ENCODE measurements at regions not wholly inside any gene's neighbourhood (a gene's known extent, or its start where the extent isn't known, plus 50 kb on each side); places are given as distances from the start of the nearest gene placed in this dataset.

DNA sequence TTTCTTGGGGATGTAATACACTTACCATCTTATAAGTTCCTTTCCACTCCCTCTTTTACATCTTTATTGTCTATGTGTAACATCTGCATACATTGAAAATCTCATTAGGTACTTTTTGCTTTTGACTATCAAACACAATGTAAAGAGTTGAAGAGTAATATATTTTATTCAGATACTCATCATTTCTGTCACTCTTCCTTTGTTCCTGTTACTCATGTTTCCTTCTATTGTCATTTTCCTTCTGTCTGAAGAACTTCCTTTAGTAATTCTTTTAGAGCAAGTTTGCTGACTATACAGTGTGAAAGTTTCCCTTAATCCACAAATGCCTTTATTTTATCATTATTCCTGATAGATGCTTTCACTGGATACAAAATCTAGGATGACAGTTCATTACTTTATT, 339.8 kb downstream of the SOX4 start:
- TF ChIP-seq, protein P1, sequence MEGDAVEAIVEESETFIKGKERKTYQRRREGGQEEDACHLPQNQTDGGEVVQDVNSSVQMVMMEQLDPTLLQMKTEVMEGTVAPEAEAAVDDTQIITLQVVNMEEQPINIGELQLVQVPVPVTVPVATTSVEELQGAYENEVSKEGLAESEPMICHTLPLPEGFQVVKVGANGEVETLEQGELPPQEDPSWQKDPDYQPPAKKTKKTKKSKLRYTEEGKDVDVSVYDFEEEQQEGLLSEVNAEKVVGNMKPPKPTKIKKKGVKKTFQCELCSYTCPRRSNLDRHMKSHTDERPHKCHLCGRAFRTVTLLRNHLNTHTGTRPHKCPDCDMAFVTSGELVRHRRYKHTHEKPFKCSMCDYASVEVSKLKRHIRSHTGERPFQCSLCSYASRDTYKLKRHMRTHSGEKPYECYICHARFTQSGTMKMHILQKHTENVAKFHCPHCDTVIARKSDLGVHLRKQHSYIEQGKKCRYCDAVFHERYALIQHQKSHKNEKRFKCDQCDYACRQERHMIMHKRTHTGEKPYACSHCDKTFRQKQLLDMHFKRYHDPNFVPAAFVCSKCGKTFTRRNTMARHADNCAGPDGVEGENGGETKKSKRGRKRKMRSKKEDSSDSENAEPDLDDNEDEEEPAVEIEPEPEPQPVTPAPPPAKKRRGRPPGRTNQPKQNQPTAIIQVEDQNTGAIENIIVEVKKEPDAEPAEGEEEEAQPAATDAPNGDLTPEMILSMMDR (IDR thresholded peaks at IDR 0.05) = no peak
- no peak for TF ChIP-seq POLR2A (IDR thresholded peaks at IDR 0.05)
